OCI-LY7 (cell line): ENCODE measurements at regions not wholly inside any gene's neighbourhood (a gene's known extent, or its start where the extent isn't known, plus 50 kb on each side); places are given as distances from the start of the nearest gene placed in this dataset.

Source experiments
- BruUV-seq: library from RNA; stranded (reverse); fragments of 400-500 nt; replicated peaks from 2 replicates; lab custom pipeline; 2021; lab: Mats Ljungman, UMichigan
- CTCF ChIA-PET: fragments of 300-600 bp; sonication (Branson Sonifier 250); formaldehyde crosslinking; loops from one replicate; lab custom pipeline; 2022; ENCODE audit warnings: antibody characterized with exemption; ENCODE audit not compliant: unreplicated experiment; lab: Charles Lee
- POLR2A ChIA-PET: fragments of 300-600 bp; sonication (Branson Sonifier 250); formaldehyde crosslinking; loops from one replicate; lab custom pipeline; 2022; ENCODE audit warnings: antibody characterized with exemption; lab: Charles Lee
- DNase-seq: peaks from one replicate; pipeline ENCODE4 v3.0.0-alpha.2; 2015; ENCODE audit warnings: low spot score
- H2AFZ ChIP-seq: fragments of 200-600 bp; sonication (generic), shearing (Covaris generic); 2 replicates; pipeline ENCODE4 v1.6.1; 2014; ENCODE audit warnings: mild to moderate bottlenecking, antibody characterized with exemption, low read length, moderate library complexity
- H3K27ac ChIP-seq: fragments of 200-600 bp; sonication (generic); 2 replicates; pipeline ENCODE4 v1.5.1; 2014; ENCODE audit warnings: mixed run types, low read depth, mild to moderate bottlenecking, moderate library complexity, low read length, inconsistent platforms; ENCODE audit not compliant: poor library complexity, severe bottlenecking
- H3K36me3 ChIP-seq: fragments of 200-600 bp; sonication (generic); 2 replicates; pipeline ENCODE4 v1.6.1; 2014; ENCODE audit warnings: mild to moderate bottlenecking, antibody characterized with exemption, low read length, moderate library complexity, mixed read lengths; ENCODE audit not compliant: insufficient read depth
- H3K4me1 ChIP-seq: fragments of 200-600 bp; sonication (generic); 2 replicates; pipeline ENCODE4 v1.5.1; 2014; ENCODE audit warnings: mild to moderate bottlenecking, low read length; ENCODE audit not compliant: insufficient read depth, poor library complexity, severe bottlenecking
- H3K4me2 ChIP-seq: fragments of 200-600 bp; sonication (generic); 2 replicates; pipeline ENCODE4 v1.6.1; 2014; ENCODE audit warnings: mild to moderate bottlenecking, low read length
- H3K4me3 ChIP-seq: fragments of 200-600 bp; sonication (generic); 2 replicates; pipeline ENCODE4 v1.5.1; 2014; ENCODE audit warnings: mild to moderate bottlenecking, low read depth, low read length; ENCODE audit not compliant: poor library complexity, severe bottlenecking
- H3K79me2 ChIP-seq: fragments of 200-600 bp; sonication (generic); 2 replicates; pipeline ENCODE4 v1.6.1; 2016; ENCODE audit warnings: low read depth, mild to moderate bottlenecking, low read length, moderate library complexity, mixed read lengths; ENCODE audit not compliant: insufficient read depth
- H3K9me2 ChIP-seq: fragments of 200-600 bp; sonication (generic); 2 replicates; pipeline ENCODE4 v1.6.1; 2016; ENCODE audit warnings: mild to moderate bottlenecking, low read length, mixed read lengths; ENCODE audit not compliant: insufficient read depth
- H3K9me3 ChIP-seq: fragments of 200-600 bp; sonication (generic); 2 replicates; pipeline ENCODE4 v1.6.1; 2014; ENCODE audit warnings: mild to moderate bottlenecking, mixed run types, low read length, mixed read lengths
- H4K20me1 ChIP-seq: fragments of 200-600 bp; sonication (generic); 2 replicates; pipeline ENCODE4 v1.6.1; 2014; ENCODE audit warnings: mild to moderate bottlenecking, antibody characterized with exemption, low read length, moderate library complexity, mixed read lengths; ENCODE audit not compliant: insufficient read depth
- EZH2phosphoT487 ChIP-seq: fragments of 200-600 bp; sonication (generic); IDR thresholded peaks from 2 replicates; pipeline ENCODE4 v1.6.1; 2018; ENCODE audit warnings: low read depth, borderline replicate concordance, mild to moderate bottlenecking, mixed run types, antibody characterized with exemption, low read length, moderate library complexity, mixed read lengths
- intact Hi-C: fragments of 100-400 bp; cut with micrococcal nuclease; formaldehyde crosslinking; loops from one replicate; pipeline ENCODE4 v1.10.0; 2022; ENCODE audit not compliant: unreplicated experiment
- TF ChIP-seq, protein P1 (sequence below): fragments of 200-600 bp; sonication (generic); conservative IDR thresholded peaks from 2 replicates; pipeline ENCODE4 v1.5.1; 2014; ENCODE audit warnings: mild to moderate bottlenecking, antibody characterized with exemption, low read length, moderate library complexity, mixed read lengths

DNA sequence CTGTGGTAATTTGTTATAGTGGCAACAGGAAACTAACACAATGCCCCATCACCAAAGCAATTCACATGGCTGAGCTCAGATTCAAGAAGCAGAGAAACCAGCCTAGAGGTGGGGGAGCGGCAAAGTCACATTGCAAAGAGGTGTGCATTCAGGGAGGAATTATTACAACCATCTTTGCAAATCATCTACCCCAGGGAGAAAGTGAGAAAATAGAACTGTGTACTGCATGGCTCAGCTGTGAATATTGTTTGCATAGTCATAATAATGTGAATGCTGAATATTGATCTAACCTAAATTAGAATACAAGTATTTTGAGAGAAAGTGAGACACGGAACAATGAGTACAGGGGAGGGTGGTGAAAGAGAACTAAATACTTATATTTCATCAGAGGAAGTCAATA, 387.9 kb downstream of the BCOR start:
- intact Hi-C loops = no loop called here
- Histone ChIP-seq H3K4me2 (no peak overlapping the region), H3K4me1 (no peaks in the 10 kb centered on the region), H3K9me3 (no peaks in the 10 kb centered on the region), H3K36me3 (no peaks in the 10 kb centered on the region), H3K27ac (no peak overlapping the region), H3K4me3 (no peak overlapping the region), H2AFZ (no peak overlapping the region), H4K20me1 (no peaks in the 10 kb centered on the region), H3K79me2 (no peaks in the 10 kb centered on the region), H3K9me2 (no peaks in the 10 kb centered on the region)
- DNase-seq = no peak
- no peak for TF ChIP-seq EZH2phosphoT487
- ChIA-PET CTCF (no interaction called here), POLR2A (no interaction called here)
- no TSS peak for BruUV-seq

DNA sequence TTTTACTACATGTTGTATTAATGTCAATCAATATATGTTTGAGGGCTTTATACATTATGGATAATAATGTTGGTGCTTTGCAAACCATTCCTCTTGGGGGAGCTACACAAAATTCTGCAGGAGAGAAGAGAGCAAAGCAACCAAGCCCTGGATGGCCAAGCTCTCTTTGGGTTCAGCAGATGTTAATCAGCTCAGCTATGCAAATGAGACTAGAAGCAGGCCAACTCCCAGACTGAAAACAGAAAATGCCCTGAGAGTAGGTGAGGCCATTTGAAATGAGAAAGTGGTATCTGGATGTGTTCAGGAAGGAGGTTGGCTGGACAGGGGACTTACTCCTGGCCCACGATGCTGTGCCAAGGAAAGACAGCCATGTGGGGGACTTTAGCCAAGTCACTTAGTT, 387.0 kb downstream of the BCOR start:
- Histone ChIP-seq H3K36me3 (no peaks in the 10 kb centered on the region), H3K4me1 (no peaks in the 10 kb centered on the region), H3K9me2 (no peaks in the 10 kb centered on the region), H3K79me2 (no peaks in the 10 kb centered on the region), H3K27ac (no peak overlapping the region), H3K4me3 (no peak overlapping the region), H2AFZ (no peak overlapping the region), H4K20me1 (no peaks in the 10 kb centered on the region), H3K4me2 (no peak overlapping the region), H3K9me3 (no peaks in the 10 kb centered on the region)
- no peak for TF ChIP-seq EZH2phosphoT487
- TF ChIP-seq, protein P1, sequence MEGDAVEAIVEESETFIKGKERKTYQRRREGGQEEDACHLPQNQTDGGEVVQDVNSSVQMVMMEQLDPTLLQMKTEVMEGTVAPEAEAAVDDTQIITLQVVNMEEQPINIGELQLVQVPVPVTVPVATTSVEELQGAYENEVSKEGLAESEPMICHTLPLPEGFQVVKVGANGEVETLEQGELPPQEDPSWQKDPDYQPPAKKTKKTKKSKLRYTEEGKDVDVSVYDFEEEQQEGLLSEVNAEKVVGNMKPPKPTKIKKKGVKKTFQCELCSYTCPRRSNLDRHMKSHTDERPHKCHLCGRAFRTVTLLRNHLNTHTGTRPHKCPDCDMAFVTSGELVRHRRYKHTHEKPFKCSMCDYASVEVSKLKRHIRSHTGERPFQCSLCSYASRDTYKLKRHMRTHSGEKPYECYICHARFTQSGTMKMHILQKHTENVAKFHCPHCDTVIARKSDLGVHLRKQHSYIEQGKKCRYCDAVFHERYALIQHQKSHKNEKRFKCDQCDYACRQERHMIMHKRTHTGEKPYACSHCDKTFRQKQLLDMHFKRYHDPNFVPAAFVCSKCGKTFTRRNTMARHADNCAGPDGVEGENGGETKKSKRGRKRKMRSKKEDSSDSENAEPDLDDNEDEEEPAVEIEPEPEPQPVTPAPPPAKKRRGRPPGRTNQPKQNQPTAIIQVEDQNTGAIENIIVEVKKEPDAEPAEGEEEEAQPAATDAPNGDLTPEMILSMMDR = no peak
- no peak for DNase-seq
- ChIA-PET CTCF (no interaction called here), POLR2A (interaction anchor here (0.7 kb wide), 1 partner anchor 41 kb away, joined by 3 read pairs; no protein-coding TSS in a partner anchor)
- intact Hi-C loops = no loop called here
- BruUV-seq = no TSS peak

DNA sequence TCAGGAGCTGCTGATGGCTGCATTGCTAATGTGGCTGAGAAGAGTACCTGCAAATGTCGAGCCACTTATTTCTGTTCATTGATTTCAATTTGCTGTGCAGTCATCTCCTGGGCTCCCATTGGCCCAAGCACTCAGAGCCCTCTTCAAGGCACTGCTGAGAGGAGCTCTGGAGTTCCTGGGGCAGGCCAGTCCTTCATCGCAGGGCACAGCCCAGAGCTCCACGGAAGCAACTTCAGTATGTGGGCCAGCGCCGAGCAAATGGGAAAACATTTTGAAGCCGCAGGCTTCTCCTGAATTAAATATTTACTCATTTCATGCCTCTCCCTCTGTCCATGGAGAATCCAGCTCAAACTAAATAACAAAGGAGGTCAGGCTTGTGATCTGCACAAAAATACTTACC, 383.3 kb downstream of the BCOR start:
- Histone ChIP-seq H3K79me2 (no peaks in the 10 kb centered on the region), H3K4me1 (no peaks in the 10 kb centered on the region), H3K36me3 (no peaks in the 10 kb centered on the region), H4K20me1 (no peaks in the 10 kb centered on the region), H3K4me2 (no peak overlapping the region), H3K4me3 (no peak overlapping the region), H3K27ac (no peak overlapping the region), H3K9me2 (no peaks in the 10 kb centered on the region), H2AFZ (no peak overlapping the region), H3K9me3 (no peaks in the 10 kb centered on the region)
- ChIA-PET POLR2A (interaction anchor here (0.6 kb wide), 1 partner anchor 862 kb away, joined by 3 read pairs; no protein-coding TSS in a partner anchor), CTCF (no interaction called here)
- no TSS peak for BruUV-seq
- intact Hi-C loops = no loop called here
- TF ChIP-seq EZH2phosphoT487 = no peak
- TF ChIP-seq, protein P1 = no peak
- DNase-seq = no peak
